Type B pancreatic cell (in vitro differentiated cells): ENCODE measurements at regions not wholly inside any gene's neighbourhood (a gene's known extent, or its start where the extent isn't known, plus 50 kb on each side); places are given as distances from the start of the nearest gene placed in this dataset.
A peak's percentile ranks its signal among the peaks of the same experiment; 100 is the strongest.

Experiments used
- DNase-seq: peaks from one replicate; pipeline ENCODE4 v3.0.0; 2021; ENCODE audit warnings: mixed read lengths; ENCODE audit not compliant: unreplicated experiment; ENCODE audit errors: extremely low spot score
- H3K27ac Mint-ChIP-seq: 2 replicates; pipeline ENCODE4 v1.8.0; 2021; ENCODE audit warnings: mild to moderate bottlenecking, mixed read lengths
- H3K27me3 Mint-ChIP-seq: 2 replicates; pipeline ENCODE4 v1.8.0; 2021; ENCODE audit warnings: mixed read lengths
- H3K36me3 Mint-ChIP-seq: 2 replicates; pipeline ENCODE4 v1.8.0; 2021; ENCODE audit warnings: mixed read lengths
- H3K4me1 Mint-ChIP-seq: one replicate; pipeline ENCODE4 v1.8.0; 2021; ENCODE audit warnings: mixed read lengths; ENCODE audit not compliant: unreplicated experiment
- H3K4me3 Mint-ChIP-seq: 2 replicates; pipeline ENCODE4 v1.8.0; 2021; ENCODE audit warnings: mild to moderate bottlenecking, mixed read lengths
- H3K9me3 Mint-ChIP-seq: 2 replicates; pipeline ENCODE4 v1.8.0; 2021; ENCODE audit warnings: mixed read lengths
- TF ChIP-seq, protein P1 (sequence below): fragments of 200-600 bp; sonication (generic); conservative IDR thresholded peaks from 2 replicates; pipeline ENCODE4 v1.5.0; 2021; ENCODE audit warnings: antibody characterized with exemption, mild to moderate bottlenecking

DNA sequence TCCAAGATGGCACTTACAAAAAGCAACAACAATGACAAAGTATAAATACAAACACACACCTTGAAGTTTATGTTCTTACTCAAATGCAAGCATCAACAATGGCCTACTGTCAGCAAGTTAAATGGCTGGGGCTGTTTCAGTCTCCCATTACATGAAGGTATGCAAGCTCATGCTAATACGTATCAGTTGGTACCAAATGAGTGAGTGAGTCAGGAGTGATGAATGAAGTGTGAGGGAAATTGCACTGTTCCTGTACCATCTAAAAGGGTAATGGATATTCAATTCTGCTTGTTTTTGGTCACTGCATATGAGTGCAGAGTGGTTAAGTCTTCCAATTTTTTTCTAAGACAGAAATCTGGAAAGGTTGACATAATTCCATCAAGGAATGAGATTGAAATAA is 964.9 kb downstream of the MAT2B start:
- H3K27me3 Mint-ChIP-seq, result peaks cover 3% of the 10 kb centered on the region
- no peak for DNase-seq
- peaks cover 6% of the 10 kb centered on the region for H3K9me3 Mint-ChIP-seq
- no peak overlapping the region for H3K27ac Mint-ChIP-seq
- H3K4me3 Mint-ChIP-seq, result no peak overlapping the region
- TF ChIP-seq, protein P1, sequence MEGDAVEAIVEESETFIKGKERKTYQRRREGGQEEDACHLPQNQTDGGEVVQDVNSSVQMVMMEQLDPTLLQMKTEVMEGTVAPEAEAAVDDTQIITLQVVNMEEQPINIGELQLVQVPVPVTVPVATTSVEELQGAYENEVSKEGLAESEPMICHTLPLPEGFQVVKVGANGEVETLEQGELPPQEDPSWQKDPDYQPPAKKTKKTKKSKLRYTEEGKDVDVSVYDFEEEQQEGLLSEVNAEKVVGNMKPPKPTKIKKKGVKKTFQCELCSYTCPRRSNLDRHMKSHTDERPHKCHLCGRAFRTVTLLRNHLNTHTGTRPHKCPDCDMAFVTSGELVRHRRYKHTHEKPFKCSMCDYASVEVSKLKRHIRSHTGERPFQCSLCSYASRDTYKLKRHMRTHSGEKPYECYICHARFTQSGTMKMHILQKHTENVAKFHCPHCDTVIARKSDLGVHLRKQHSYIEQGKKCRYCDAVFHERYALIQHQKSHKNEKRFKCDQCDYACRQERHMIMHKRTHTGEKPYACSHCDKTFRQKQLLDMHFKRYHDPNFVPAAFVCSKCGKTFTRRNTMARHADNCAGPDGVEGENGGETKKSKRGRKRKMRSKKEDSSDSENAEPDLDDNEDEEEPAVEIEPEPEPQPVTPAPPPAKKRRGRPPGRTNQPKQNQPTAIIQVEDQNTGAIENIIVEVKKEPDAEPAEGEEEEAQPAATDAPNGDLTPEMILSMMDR, result no peak
- no peaks in the 10 kb centered on the region for H3K36me3 Mint-ChIP-seq
- H3K4me1 Mint-ChIP-seq, result no peaks in the 10 kb centered on the region

DNA sequence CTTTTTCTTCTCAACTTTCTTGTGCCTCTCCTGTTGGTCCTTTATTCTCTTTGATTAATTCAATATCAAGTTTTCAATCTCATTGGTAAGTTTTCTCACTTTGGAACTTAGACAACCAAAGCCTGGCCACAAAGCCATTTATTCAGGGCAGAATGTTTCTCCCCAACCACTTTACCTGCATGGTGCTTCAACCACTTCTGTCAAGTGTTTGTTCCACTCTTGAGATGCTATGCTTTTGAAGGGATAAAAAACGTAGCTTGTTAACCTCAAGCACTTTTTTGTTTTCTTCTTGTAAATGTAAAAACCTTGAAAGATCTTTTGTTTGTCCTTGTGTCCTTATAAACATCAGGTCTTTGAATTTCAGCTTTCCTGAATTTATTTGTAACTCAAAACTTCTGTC is 966.7 kb downstream of the MAT2B start:
- Mint-ChIP-seq H3K4me3 (no peak overlapping the region), H3K9me3 (peaks cover 6% of the 10 kb centered on the region), H3K27me3 (peaks cover 3% of the 10 kb centered on the region), H3K36me3 (no peaks in the 10 kb centered on the region), H3K4me1 (no peaks in the 10 kb centered on the region), H3K27ac (no peak overlapping the region)
- TF ChIP-seq, protein P1, result no peak
- DNase-seq, result no peak

DNA sequence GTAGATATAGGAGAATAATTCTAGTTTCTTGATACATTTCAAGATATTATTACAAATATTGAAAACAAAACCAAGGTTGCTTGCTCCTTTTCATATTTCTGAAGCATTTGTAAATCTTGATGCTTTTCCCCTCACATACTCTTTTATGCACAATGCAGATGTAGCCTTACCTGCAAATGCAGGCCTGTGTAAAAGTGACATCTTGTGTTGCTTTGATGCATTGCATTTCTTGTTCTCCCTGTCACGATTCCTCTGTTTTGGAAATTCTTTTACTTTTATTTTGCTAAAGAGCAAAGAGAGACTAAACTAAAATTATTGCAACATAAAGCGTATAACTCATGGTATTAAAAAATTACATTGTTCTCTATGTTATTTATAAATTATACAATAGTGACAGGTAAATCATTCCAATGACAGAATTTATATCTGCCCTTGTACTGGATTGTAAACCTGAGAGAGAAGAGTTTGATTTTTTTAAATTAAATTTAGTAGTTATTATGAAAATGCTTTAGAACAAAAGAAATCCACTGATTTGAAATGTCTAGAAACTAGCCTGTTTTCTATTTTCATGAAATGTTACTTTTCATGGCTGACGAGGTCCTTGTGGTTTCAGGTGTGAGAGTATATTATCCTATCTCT is 970.0 kb downstream of the MAT2B start:
- H3K27ac Mint-ChIP-seq, result no peak overlapping the region
- no peak overlapping the region for H3K4me3 Mint-ChIP-seq
- H3K9me3 Mint-ChIP-seq, result peaks cover 6% of the 10 kb centered on the region
- TF ChIP-seq, protein P1, result peak; percentile 70
- no peak for DNase-seq
- H3K36me3 Mint-ChIP-seq, result no peaks in the 10 kb centered on the region
- H3K4me1 Mint-ChIP-seq, result no peaks in the 10 kb centered on the region
- H3K27me3 Mint-ChIP-seq, result peaks cover 3% of the 10 kb centered on the region

DNA sequence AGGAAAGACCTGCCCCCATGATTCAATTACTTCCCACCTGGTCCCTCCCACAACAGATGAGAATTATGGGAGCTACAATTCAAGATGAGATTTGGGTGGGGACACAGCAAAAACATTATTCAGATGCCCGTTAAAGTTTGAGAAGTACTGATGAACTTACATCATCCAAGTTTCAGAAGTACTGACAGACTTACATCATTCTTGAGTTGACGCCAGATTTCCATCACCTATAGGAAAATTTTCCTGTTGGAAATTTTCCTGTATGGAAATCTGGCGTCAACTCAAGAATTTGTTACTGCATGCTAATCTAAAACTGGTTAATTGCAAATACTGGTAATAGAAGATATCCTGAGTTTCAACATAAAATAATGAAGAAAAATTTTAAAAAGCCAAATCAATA is 975.9 kb downstream of the MAT2B start:
- no peak for DNase-seq
- no peak overlapping the region for H3K27ac Mint-ChIP-seq
- no peaks in the 10 kb centered on the region for H3K9me3 Mint-ChIP-seq
- no peaks in the 10 kb centered on the region for H3K4me1 Mint-ChIP-seq
- H3K27me3 Mint-ChIP-seq, result no peaks in the 10 kb centered on the region
- H3K4me3 Mint-ChIP-seq, result no peak overlapping the region
- no peaks in the 10 kb centered on the region for H3K36me3 Mint-ChIP-seq
- TF ChIP-seq, protein P1, result no peak

DNA sequence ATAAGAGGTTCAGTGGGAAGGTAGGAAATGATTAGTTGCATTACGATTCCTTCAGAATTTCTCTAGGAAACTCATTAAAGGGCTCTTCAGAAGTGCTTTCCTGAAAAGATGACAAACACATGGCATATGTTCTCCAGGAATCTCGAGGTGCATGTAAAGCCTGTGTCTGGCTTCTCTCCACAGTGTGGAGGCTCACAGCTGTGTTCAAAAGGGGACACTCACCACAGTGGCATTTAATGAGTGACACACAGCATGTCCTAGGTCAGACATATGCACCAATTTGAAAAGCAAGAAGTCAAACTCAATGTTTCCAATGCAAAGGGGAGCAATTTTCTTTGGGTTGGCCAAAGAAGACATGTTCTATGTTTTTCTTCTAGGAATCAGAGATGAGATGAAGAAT is 976.9 kb downstream of the MAT2B start:
- H3K4me3 Mint-ChIP-seq, result no peak overlapping the region
- H3K27ac Mint-ChIP-seq, result no peak overlapping the region
- no peaks in the 10 kb centered on the region for H3K4me1 Mint-ChIP-seq
- TF ChIP-seq, protein P1, result no peak
- DNase-seq, result no peak
- no peaks in the 10 kb centered on the region for H3K36me3 Mint-ChIP-seq
- no peaks in the 10 kb centered on the region for H3K27me3 Mint-ChIP-seq
- H3K9me3 Mint-ChIP-seq, result no peaks in the 10 kb centered on the region

DNA sequence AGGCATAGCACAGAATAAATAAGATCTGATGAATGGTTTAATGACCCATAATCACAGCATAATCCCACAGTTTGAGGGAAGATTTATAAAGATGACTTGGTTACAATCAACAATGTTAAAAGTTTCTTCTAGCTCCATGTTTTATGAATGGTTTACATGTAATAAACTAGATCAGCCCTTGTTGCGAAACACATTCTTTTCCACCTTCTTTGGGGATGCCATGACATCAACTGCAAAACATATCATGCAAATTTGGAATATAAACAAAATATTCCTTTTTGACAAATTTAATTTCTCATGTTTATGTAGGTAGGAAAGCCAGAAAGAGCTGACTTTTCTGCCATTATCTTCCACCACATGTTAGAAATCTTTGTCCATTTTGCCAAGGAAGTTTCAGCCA is 979.5 kb downstream of the MAT2B start:
- H3K27ac Mint-ChIP-seq, result no peak overlapping the region
- TF ChIP-seq, protein P1, result no peak
- no peaks in the 10 kb centered on the region for H3K9me3 Mint-ChIP-seq
- no peaks in the 10 kb centered on the region for H3K27me3 Mint-ChIP-seq
- H3K4me3 Mint-ChIP-seq, result no peak overlapping the region
- no peaks in the 10 kb centered on the region for H3K4me1 Mint-ChIP-seq
- no peaks in the 10 kb centered on the region for H3K36me3 Mint-ChIP-seq
- DNase-seq, result no peak
